Esophagus muscularis mucosa (tissue), 4 donors: ENCODE measurements at regions not wholly inside any gene's neighbourhood (a gene's known extent, or its start where the extent isn't known, plus 50 kb on each side); places are given as distances from the start of the nearest gene placed in this dataset.

Source experiments
- DNase-seq: peaks from one replicate; pipeline ENCODE4 v3.0.0-alpha.2; 2017; ENCODE audit errors: extremely low spot score
- H3K27ac ChIP-seq, 4 donors: fragments of 200-600 bp; sonication (generic); replicated peaks in 1 of 4; 1 replicate in 3 of 4; 2 replicates in 1 of 4; pipeline ENCODE4 v1.5.1; 2016 to 2019; ENCODE audit warnings: mild to moderate bottlenecking in 1 of 4
- H3K27me3 ChIP-seq, 4 donors: fragments of 200-600 bp; sonication (generic); one replicate each; pipeline versions ENCODE4 v1.5.1 to v1.6.0; 2016 to 2019
- H3K36me3 ChIP-seq, 4 donors: fragments of 200-600 bp; sonication (generic); one replicate each; pipeline ENCODE4 v1.5.1; 2016 to 2019
- H3K4me1 ChIP-seq, 4 donors: fragments of 200-600 bp; sonication (generic); one replicate each; pipeline ENCODE4 v1.5.1; 2016 to 2019
- H3K4me3 ChIP-seq, 4 donors: fragments of 200-600 bp; sonication (generic); 1 replicate in 2 of 4; 2 replicates in 2 of 4; pipeline ENCODE4 v1.5.1; 2016 to 2019; ENCODE audit warnings: mild to moderate bottlenecking in 4 of 4, moderate library complexity in 1 of 4
- H3K9me3 ChIP-seq, 4 donors: fragments of 200-600 bp; sonication (generic); 1 replicate in 3 of 4; 2 replicates in 1 of 4; pipeline ENCODE4 v1.5.1; 2016 to 2019
- EP300 ChIP-seq: sonication (generic); formaldehyde crosslinking; IDR thresholded peaks from one replicate; pipeline ENCODE4 v1.6.1; 2017; ENCODE audit warnings: antibody characterized with exemption
- POLR2A ChIP-seq: fragments of 450-650 bp; IDR thresholded peaks from one replicate; pipeline ENCODE4 v1.6.1; 2017; ENCODE audit warnings: antibody characterized with exemption, moderate library complexity, mild to moderate bottlenecking, low read depth
- POLR2AphosphoS5 ChIP-seq, 2 donors: sonication (generic); formaldehyde crosslinking; IDR thresholded peaks; one replicate each; pipeline ENCODE4 v1.6.1; 2017; ENCODE audit warnings: antibody characterized with exemption in 2 of 2
- WGBS: methylation state at CpG from one replicate; pipeline ENCODE4 v1.1.5; 2018; 5-methylcytosine and 5-hydroxymethylcytosine counted together
- intact Hi-C: fragments of 100-400 bp; cut with DNase I; formaldehyde crosslinking; loops from one replicate; pipeline ENCODE4 v1.15.1; 2023
- TF ChIP-seq, protein P1 (sequence below), 3 experiments: fragments of 200-600 bp in 2 of 3; fragments of 450-650 bp in 1 of 3; sonication (generic) in 2 of 3; IDR thresholded peaks; one replicate each; pipeline ENCODE4 v1.5.1; 2017 to 2019; ENCODE audit warnings: antibody characterized with exemption in 3 of 3, mild to moderate bottlenecking in 2 of 3, moderate library complexity in 1 of 3

DNA sequence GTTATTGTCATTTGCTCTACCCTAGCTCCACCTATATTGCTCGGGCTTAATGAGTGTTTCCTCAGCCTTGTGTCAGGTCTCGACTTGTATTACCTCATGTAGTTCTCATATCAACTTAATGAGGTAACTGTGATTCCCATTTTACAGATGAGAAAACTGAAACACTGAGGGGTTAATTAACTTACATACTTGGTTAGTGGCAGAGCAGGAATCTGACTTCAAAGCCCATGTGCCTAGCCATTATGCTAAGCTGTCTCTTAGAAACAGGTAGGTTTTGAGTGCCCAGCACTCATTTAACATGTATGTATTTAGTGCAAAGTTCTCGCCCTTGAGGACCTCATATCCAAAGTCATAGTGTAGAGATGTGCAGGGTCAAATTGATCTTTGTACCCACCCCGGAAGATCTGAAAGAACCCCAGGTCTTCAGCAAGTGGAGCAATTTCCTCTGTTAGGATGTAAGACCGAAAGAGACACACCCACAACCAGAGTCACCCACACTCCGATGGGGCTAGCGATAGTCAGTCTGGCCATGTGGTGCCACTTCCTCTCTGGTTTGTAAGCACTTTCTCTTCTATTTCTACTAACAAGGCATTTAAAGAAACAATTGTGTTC is 121.0 kb upstream of the SLC39A10 start:
- WGBS = 84% methylated on average over 7 of the region's 7 CpGs
- H3K4me1 ChIP-seq = peaks cover 3 to 18% (median 9%) of the 10 kb centered on the region in 4 donors
- no peaks in the 10 kb centered on the region for H3K36me3 ChIP-seq
- H3K4me3 ChIP-seq = no peak overlapping the region
- no peaks in the 10 kb centered on the region for H3K9me3 ChIP-seq
- intact Hi-C loops = no loop called here
- no peak overlapping the region for H3K27ac ChIP-seq
- no peak for DNase-seq
- no peaks in the 10 kb centered on the region for H3K27me3 ChIP-seq
- no peak for TF ChIP-seq POLR2A
- TF ChIP-seq, protein P1, sequence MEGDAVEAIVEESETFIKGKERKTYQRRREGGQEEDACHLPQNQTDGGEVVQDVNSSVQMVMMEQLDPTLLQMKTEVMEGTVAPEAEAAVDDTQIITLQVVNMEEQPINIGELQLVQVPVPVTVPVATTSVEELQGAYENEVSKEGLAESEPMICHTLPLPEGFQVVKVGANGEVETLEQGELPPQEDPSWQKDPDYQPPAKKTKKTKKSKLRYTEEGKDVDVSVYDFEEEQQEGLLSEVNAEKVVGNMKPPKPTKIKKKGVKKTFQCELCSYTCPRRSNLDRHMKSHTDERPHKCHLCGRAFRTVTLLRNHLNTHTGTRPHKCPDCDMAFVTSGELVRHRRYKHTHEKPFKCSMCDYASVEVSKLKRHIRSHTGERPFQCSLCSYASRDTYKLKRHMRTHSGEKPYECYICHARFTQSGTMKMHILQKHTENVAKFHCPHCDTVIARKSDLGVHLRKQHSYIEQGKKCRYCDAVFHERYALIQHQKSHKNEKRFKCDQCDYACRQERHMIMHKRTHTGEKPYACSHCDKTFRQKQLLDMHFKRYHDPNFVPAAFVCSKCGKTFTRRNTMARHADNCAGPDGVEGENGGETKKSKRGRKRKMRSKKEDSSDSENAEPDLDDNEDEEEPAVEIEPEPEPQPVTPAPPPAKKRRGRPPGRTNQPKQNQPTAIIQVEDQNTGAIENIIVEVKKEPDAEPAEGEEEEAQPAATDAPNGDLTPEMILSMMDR (IDR thresholded peaks at IDR 0.05) = no peak
- TF ChIP-seq POLR2AphosphoS5 (IDR thresholded peaks at IDR 0.05) = no peak
- TF ChIP-seq EP300 = no peak

DNA sequence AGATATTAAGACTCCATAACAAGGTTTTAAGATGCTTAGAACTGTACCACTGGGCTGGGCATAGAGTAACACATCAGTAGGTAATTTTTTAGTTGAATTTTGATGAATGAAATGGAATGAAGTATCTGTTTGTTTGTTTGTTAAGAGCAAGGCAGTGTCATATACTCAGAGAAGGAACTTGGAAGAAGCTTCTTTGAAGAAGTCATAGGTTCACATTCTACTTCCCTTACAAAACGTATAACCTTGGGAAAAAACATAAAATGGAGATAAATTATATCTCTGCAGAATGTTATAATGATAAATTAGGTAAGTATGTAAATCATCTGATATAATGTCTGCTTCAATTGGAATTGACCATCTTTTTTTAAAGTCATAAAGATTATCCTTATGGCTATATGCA is 122.1 kb upstream of the SLC39A10 start:
- Histone ChIP-seq H3K27ac (no peak overlapping the region), H3K4me1 (peaks cover 3 to 18% (median 9%) of the 10 kb centered on the region in 4 donors), H3K9me3 (no peaks in the 10 kb centered on the region), H3K4me3 (no peak overlapping the region), H3K27me3 (no peaks in the 10 kb centered on the region), H3K36me3 (no peaks in the 10 kb centered on the region)
- no peak for TF ChIP-seq POLR2AphosphoS5 (IDR thresholded peaks at IDR 0.05)
- TF ChIP-seq, protein P1 (IDR thresholded peaks at IDR 0.05) = no peak
- no peak for TF ChIP-seq POLR2A
- TF ChIP-seq EP300 = no peak
- no peak for DNase-seq
- WGBS = 78% methylated on average over 1 of the region's 1 CpG
- intact Hi-C loops = no loop called here

DNA sequence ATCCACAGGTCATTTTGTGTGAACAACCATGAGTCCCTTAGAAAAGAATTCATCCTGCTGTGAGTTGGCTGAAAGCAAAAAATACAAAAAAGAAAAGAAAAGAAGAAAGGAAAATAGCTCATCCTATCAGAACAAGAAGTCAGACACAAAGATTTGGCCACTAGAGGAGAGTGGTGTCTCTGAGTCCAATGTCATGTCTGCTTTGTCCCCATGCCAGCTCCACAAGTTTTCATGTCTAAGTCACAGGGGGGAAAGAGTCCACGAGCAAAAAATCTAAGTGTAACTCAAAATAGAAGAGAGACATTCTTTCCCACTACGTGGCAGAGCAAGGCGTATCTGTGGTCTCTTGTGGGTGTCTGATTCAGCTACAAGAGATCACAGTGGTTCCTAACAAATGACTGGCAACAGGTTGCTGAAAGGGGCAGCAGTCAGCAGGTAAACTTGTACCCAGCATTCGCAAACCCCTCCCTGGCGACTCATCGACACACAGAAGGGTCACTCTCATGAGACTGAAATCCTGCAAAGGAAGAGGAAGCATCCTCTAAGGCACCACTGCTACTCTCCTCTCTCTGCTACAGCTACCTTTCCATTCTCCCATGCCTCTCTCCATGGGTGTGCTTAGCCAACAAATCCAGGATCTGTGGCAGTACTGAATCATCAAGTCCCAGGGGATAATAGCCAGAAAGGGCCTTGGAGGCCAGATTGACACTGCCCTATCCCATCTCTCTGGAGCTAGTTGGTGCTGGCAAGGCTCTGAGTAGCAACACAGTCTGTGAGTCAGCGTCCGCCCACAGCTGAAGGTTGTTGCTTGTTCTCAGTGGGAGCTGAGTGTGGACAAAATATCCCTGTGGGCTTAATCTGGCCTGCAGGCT is 123.0 kb upstream of the SLC39A10 start:
- H3K4me1 ChIP-seq = peaks cover 3 to 18% (median 9%) of the 10 kb centered on the region in 4 donors
- no peak overlapping the region for H3K4me3 ChIP-seq
- no peaks in the 10 kb centered on the region for H3K36me3 ChIP-seq
- no peak overlapping the region for H3K27ac ChIP-seq
- 51% methylated on average over 8 of the region's 8 CpGs for WGBS
- DNase-seq = no peak
- no peaks in the 10 kb centered on the region for H3K27me3 ChIP-seq
- intact Hi-C loops = no loop called here
- TF ChIP-seq EP300 = no peak
- no peak for TF ChIP-seq POLR2AphosphoS5 (IDR thresholded peaks at IDR 0.05)
- no peak for TF ChIP-seq POLR2A
- TF ChIP-seq, protein P1 (IDR thresholded peaks at IDR 0.05) = no peak
- no peaks in the 10 kb centered on the region for H3K9me3 ChIP-seq

DNA sequence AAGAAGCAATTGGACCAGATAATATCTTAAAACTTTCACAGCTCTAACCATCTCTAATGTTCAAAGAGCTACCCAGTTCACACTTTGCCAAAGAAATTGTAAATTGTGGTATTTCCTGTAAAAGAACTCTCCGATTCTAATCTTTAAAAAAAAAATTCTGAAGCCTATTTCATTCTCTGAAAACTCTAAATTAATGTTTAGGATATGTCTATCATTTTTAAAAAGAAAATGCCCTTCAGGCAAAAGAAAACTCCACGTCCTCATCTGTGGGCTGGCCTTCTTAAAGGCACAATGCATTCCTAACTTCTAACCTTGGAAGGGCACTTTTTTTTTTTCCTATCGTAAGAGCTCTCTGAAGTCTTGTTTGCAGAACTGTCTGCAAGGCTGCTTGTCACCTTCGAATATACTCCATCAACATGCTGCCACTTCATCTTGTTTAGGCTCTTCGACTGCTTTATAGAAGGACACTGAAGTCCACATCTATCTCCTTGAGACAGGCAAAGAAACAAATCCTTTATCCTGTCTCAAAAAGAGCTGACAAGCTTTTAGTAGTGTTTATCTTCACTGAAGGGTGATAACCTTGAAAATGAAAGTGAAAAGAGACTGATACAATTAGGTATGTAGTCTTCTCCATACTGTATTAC is 124.3 kb upstream of the SLC39A10 start:
- no peak for TF ChIP-seq EP300
- H3K27ac ChIP-seq = no peak overlapping the region
- H3K4me1 ChIP-seq = peaks cover 3 to 18% (median 9%) of the 10 kb centered on the region in 4 donors
- no peak for DNase-seq
- H3K9me3 ChIP-seq = no peaks in the 10 kb centered on the region
- H3K4me3 ChIP-seq = no peak overlapping the region
- 19% methylated on average over 5 of the region's 5 CpGs for WGBS
- intact Hi-C loops = no loop called here
- H3K27me3 ChIP-seq = no peaks in the 10 kb centered on the region
- no peaks in the 10 kb centered on the region for H3K36me3 ChIP-seq

DNA sequence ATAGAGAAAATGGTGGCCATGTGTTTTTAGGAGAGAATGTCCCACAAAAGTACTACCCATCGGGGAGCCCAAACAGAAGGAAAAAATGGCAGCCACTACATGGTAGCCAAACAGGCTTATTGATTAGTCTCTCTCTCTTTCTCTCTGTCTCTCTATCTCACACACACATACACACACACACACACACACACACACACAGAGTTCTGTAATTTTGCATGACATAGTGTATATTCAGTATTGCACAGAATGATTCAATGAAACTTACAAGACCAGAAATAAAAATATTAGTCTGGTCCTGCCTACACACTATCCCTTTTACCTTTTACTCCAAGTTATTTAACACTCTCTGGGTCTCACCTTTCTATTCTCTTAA is 124.8 kb upstream of the SLC39A10 start:
- TF ChIP-seq POLR2AphosphoS5 (IDR thresholded peaks at IDR 0.05) (no peak), POLR2A (no peak)
- TF ChIP-seq, protein P1 (IDR thresholded peaks at IDR 0.05) = no peak
- Histone ChIP-seq H3K27me3 (no peaks in the 10 kb centered on the region), H3K4me3 (no peak overlapping the region), H3K9me3 (no peaks in the 10 kb centered on the region), H3K4me1 (peaks cover 3 to 18% (median 9%) of the 10 kb centered on the region in 4 donors), H3K36me3 (no peaks in the 10 kb centered on the region), H3K27ac (no peak overlapping the region)
- WGBS = 100% methylated on average over 1 of the region's 1 CpG
- intact Hi-C loops = no loop called here
- no peak for DNase-seq
